ENCODE measurements at regions not wholly inside any gene's neighbourhood (a gene's known extent, or its start where the extent isn't known, plus 50 kb on each side); places are given as distances from the start of the nearest gene placed in this dataset.

DNA sequence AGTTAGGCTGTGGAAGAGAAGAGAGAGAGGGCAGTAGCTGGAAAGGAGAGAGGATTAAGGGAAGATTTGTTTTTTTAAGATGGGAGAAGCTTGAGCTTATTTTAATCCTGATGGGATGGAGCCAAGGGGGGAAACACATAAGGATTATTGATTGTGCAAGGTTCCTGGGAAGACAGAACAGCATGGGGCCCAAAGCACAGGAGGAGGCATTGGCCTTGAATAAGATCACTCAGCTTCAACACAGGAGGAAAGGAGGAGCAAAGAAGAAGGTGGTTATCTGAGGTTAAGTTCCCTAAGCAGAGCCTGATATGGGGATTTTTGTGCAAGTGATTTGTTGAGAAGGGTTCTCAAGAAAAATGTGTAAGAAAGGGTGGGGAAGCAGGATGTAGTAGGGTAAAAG is 169.8 kb downstream of the ABCC12 start:
- no TSS peak for BruUV-seq (replicated peaks)
- Histone ChIP-seq H3K79me2 (ENCODE audit: control insufficient read depth, insufficient read depth, low read length) (no peaks in the 10 kb centered on the region), H3K4me3 (no peak overlapping the region), H2AFZ (ENCODE audit: low read depth, low read length) (no peak overlapping the region), H3K4me1 (replicated peaks in 1 of 2; ENCODE audit: control insufficient read depth in 2 of 2, insufficient read depth in 2 of 2, low read length in 2 of 2) (no peaks in the 10 kb centered on the region), H3K36me3 (ENCODE audit: control insufficient read depth, insufficient read depth, low read length) (no peaks in the 10 kb centered on the region), H3K9ac (ENCODE audit: insufficient read depth in 1 of 2, low read depth in 2 of 2, low read length in 2 of 2) (no peak overlapping the region), H3K27ac (ENCODE audit: extremely low read depth, low read depth, low read length) (no peak overlapping the region), H3K9me1 (ENCODE audit: control insufficient read depth, insufficient read depth, low read length) (no peaks in the 10 kb centered on the region), H3K4me2 (ENCODE audit: insufficient read depth, low read length) (no peak overlapping the region), H3K27me3 (ENCODE audit: control insufficient read depth in 2 of 2, insufficient read depth in 2 of 2, low read length in 2 of 2) (no peaks in the 10 kb centered on the region), H4K20me1 (replicated peaks; ENCODE audit: control insufficient read depth, insufficient read depth, low read length) (no peaks in the 10 kb centered on the region), H3K9me3 (replicated peaks; ENCODE audit: control insufficient read depth, insufficient read depth, low read depth, low read length) (no peaks in the 10 kb centered on the region)
- DNase-seq (ENCODE audit: extremely low read depth in 1 of 4, low spot score in 3 of 4): no peak
- intact Hi-C loops (cut with micrococcal nuclease): no loop called here
- no peak for ATAC-seq
- no peak for FAIRE-seq
- in situ Hi-C loops (cut with MboI): no loop called here
- POLR2A ChIA-PET: no interaction called here
- CTCF ChIA-PET (ENCODE audit: low intra/inter-chr PET ratio): no interaction called here
- TF ChIP-seq ZFP30 (CRISPR knock-in tag; IDR thresholded peaks at IDR 0.05; ENCODE audit: borderline replicate concordance) (no peak), POU5F1 (IDR thresholded peaks at IDR 0.05; ENCODE audit: borderline replicate concordance, low read depth, low read length, partially characterized antibody) (no peak), JUNB (CRISPR knock-in tag; conservative IDR thresholded peaks at IDR 0.05) (no peak), KDM2B (CRISPR knock-in tag; IDR thresholded peaks at IDR 0.05) (no peak), NR2C1 (IDR thresholded peaks at IDR 0.05) (no peak), NR2C1 (tag; IDR thresholded peaks at IDR 0.05) (no peak), SRSF3 (IDR thresholded peaks at IDR 0.05; ENCODE audit: insufficient read depth, low read length) (no peak), ZNF75A (CRISPR knock-in tag; IDR thresholded peaks at IDR 0.05) (no peak)

- H3K9me3 ChIP-seq (replicated peaks; ENCODE audit: control insufficient read depth, insufficient read depth, low read depth, low read length): no peaks in the 10 kb centered on the region
- no peak overlapping the region for H2AFZ ChIP-seq (ENCODE audit: low read depth, low read length)
- no peaks in the 10 kb centered on the region for H3K36me3 ChIP-seq (ENCODE audit: control insufficient read depth, insufficient read depth, low read length)
- no peak for TF ChIP-seq FIP1L1 (IDR thresholded peaks at IDR 0.05; ENCODE audit: low read depth, low read length, poor library complexity, severe bottlenecking)
- no peak for FAIRE-seq
- no peak overlapping the region for H3K4me2 ChIP-seq (ENCODE audit: insufficient read depth, low read length)
- H3K4me3 ChIP-seq: no peak overlapping the region
- in situ Hi-C loops (cut with MboI): no loop called here
- no peaks in the 10 kb centered on the region for H3K27me3 ChIP-seq (ENCODE audit: control insufficient read depth in 2 of 2, insufficient read depth in 2 of 2, low read length in 2 of 2)
- H3K4me1 ChIP-seq (replicated peaks in 1 of 2; ENCODE audit: control insufficient read depth in 2 of 2, insufficient read depth in 2 of 2, low read length in 2 of 2): no peaks in the 10 kb centered on the region
- H3K79me2 ChIP-seq (ENCODE audit: control insufficient read depth, insufficient read depth, low read length): no peaks in the 10 kb centered on the region
- H3K9ac ChIP-seq (ENCODE audit: insufficient read depth in 1 of 2, low read depth in 2 of 2, low read length in 2 of 2): no peak overlapping the region
- no TSS peak for BruUV-seq (replicated peaks)
- ATAC-seq: no peak
- ChIA-PET POLR2A (no interaction called here), CTCF (ENCODE audit: low intra/inter-chr PET ratio) (no interaction called here)
- DNase-seq (ENCODE audit: extremely low read depth in 1 of 4, low spot score in 3 of 4): no peak
- no peaks in the 10 kb centered on the region for H4K20me1 ChIP-seq (replicated peaks; ENCODE audit: control insufficient read depth, insufficient read depth, low read length)
- H3K9me1 ChIP-seq (ENCODE audit: control insufficient read depth, insufficient read depth, low read length): no peaks in the 10 kb centered on the region
- intact Hi-C loops (cut with micrococcal nuclease): no loop called here
- no peak overlapping the region for H3K27ac ChIP-seq (ENCODE audit: extremely low read depth, low read depth, low read length)
These were observed 171.1 kb downstream of the ABCC12 start for GRCh38 chr16:47984669-47985068.
